ENCODE measurements at regions not wholly inside any gene's neighbourhood (a gene's known extent, or its start where the extent isn't known, plus 50 kb on each side); places are given as distances from the start of the nearest gene placed in this dataset.
A peak's percentile ranks its signal among the peaks of the same experiment; 100 is the strongest.
"Not testable (repeated sequence)": the region's sequence is repeated elsewhere in the genome, so short reads cannot be mapped to it uniquely, and the experiment has no call there.

- no peak for DNase-seq (ENCODE audit: low spot score)
Measured at GRCh38 chr1:164433141-164433817, 125.7 kb upstream of the PBX1 start.

DNA sequence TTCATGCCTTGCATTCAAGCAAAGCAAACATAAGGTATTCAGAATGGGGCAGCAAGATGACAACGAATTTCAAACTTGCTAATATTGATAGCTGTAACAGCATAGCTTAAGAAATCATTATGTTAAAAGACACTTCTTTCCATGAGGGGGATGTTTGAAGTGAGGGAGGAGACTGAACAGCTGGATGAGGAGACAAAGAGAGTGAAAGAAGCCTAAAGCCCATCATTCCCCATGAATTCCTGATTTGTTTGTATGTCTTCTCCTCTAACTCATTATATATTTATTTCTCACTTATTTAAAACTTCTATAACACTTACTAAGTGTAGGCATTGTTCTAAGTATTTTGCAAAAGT lies 125.2 kb upstream of the PBX1 start:
- no peak for DNase-seq (ENCODE audit: low spot score)

- DNase-seq (ENCODE audit: low spot score): peak; percentile 11
Measured at GRCh38 chr1:164440232-164440631, 118.8 kb upstream of the PBX1 start.

DNA sequence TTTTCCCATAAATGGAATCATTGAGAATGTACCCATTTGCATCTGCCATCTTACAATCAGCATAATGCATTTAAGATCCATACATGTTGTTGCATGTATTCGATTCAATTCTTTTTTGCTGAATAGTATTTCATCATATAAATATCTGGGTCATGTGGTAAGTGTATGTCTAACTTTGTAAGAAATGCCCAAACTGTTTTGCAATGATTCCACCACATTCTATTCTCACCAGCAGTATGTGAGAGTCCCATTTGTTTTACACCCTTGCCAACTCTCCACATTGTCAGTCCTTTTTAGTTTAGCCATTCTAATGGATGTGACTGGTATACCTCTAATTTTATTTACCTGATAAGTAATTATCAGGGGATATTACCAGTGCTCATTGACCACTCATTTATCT lies 115.8 kb upstream of the PBX1 start:
- no peak for DNase-seq (ENCODE audit: low spot score)

GRCh38 chr1:164443836-164444235 lies 115.1 kb upstream of the PBX1 start:
- DNase-seq (ENCODE audit: low spot score): no peak

GRCh38 chr1:164446020-164446419 lies 113.0 kb upstream of the PBX1 start:
- no peak for DNase-seq (ENCODE audit: low spot score)

- no peak for DNase-seq (ENCODE audit: low spot score)
Measured at GRCh38 chr1:164452549-164452948, 106.4 kb upstream of the PBX1 start.

GRCh38 chr1:164456272-164456671 lies 102.7 kb upstream of the PBX1 start:
- DNase-seq (ENCODE audit: low spot score): no peak

- DNase-seq (ENCODE audit: low spot score): not testable (repeated sequence)
Measured at GRCh38 chr1:164459176-164459575, 99.8 kb upstream of the PBX1 start.

- DNase-seq (ENCODE audit: low spot score): no peak
Measured at GRCh38 chr1:164466001-164466421, 93.0 kb upstream of the PBX1 start.

- no peak for DNase-seq (ENCODE audit: low spot score)
Measured at GRCh38 chr1:164466429-164466828, 92.6 kb upstream of the PBX1 start.

- DNase-seq (ENCODE audit: low spot score): no peak
Measured at GRCh38 chr1:164470996-164471395, 88.0 kb upstream of the PBX1 start.

DNA sequence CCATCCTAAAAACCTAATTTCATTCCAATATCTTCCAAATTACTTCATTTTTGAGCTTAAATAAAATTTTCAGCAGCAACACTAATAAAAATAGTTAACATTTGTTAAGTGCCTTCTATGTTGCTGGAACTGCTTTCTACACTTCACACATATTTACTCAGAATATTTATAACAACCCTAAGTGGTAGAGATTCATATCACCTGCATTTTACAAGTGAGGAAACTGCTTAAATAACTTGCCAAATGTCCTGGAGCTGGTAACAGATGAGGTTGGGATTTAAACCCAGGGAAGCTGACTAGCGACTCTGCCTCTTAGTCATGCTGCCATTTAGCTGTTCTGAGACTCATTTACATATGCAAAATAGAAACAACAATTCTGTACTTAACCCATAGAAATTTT lies 86.1 kb upstream of the PBX1 start:
- DNase-seq (ENCODE audit: low spot score): no peak

GRCh38 chr1:164473544-164473943 lies 85.4 kb upstream of the PBX1 start:
- no peak for DNase-seq (ENCODE audit: low spot score)

DNA sequence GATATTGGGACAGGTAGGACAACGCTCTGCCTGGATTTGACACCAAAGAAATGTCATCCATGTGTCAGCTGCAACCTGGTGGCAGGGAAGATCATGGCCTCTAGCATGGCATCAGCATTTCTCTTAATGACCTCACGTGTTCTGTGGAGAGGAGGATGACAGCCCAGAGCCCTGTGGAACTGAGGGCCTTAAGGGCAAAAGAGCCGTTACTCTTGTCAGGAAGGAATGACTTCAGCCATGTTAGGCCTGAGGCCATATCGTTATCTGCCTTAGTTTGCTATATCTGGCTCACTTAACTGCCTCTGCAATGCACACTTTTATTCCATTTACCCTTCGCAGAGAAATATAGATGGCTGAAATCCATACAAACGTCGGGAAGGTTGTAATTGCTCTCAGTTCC lies 83.2 kb upstream of the PBX1 start:
- no peak for DNase-seq (ENCODE audit: low spot score)

GRCh38 chr1:164477343-164477742 lies 81.6 kb upstream of the PBX1 start:
- no peak for DNase-seq (ENCODE audit: low spot score)

- no peak for DNase-seq (ENCODE audit: low spot score)
Measured at GRCh38 chr1:164479242-164479641, 79.7 kb upstream of the PBX1 start.

- DNase-seq (ENCODE audit: low spot score): no peak
Measured at GRCh38 chr1:164480285-164480907, 78.6 kb upstream of the PBX1 start.

DNA sequence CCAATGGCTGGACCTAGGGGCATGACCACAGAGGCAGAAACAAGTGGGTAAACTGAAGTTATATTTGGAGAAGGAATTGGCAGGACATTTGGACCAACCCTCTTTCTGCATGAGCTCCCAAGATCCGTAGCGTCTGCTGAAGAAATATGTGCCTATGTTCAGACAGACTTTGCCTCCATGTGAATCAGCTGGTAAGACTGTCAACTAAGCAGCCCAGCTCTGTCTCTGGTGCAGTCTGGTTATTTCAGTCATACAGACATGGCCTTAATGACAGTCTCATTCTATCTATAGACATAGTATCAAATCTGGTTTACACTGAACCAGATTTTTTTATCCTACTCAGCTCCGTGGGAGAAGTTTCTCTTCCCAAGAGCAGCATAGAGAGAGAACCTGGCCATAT lies 63.1 kb upstream of the PBX1 start:
- no peak for DNase-seq (ENCODE audit: low spot score)

GRCh38 chr1:164498792-164499191 lies 60.2 kb upstream of the PBX1 start:
- no peak for DNase-seq (ENCODE audit: low spot score)

- no peak for DNase-seq (ENCODE audit: low spot score)
Measured at GRCh38 chr1:164504749-164505148, 54.2 kb upstream of the PBX1 start.
